HG03565 (cell line): ENCODE measurements at regions not wholly inside any gene's neighbourhood (a gene's known extent, or its start where the extent isn't known, plus 50 kb on each side); places are given as distances from the start of the nearest gene placed in this dataset.

ENCODE experiments used
- ATAC-seq: cut with Tn5 transposase; IDR thresholded peaks from one replicate; pipeline ENCODE4 v1.9.1; 2021; ENCODE audit warnings: mild to moderate bottlenecking, moderate library complexity; ENCODE audit not compliant: unreplicated experiment

DNA sequence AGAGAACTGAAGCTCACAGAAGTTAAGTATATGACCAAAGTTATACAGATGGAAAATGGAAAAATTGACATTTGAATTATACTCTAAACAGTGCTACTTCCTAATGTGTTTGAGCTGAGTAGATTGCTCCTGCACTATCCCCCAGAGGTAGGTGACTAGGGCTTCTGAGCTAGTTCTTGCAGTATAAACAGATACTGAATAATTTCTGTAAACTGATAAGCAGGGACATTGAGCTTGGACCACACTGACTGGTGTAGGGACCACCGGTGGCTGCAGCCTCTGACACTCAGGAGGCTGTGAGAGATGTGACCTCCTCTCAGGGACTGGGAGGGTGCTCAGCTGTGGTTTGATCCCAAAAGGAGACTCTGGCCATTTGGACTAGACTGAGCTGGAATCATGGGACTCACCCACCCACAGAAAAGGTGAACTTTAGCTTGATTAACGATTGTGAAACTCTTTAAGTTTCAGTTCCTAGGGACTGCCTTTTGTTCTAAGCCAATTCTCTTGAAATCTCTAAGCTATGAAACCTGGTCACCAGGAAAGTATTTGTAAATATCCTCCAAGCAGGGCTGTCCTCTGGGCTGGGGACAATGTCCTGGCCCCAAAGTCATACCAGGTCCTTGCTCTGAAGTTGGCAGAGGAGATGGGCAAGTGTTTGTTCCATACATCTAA is 291.5 kb downstream of the SEC61B start:
- peak; percentile 45 for ATAC-seq

DNA sequence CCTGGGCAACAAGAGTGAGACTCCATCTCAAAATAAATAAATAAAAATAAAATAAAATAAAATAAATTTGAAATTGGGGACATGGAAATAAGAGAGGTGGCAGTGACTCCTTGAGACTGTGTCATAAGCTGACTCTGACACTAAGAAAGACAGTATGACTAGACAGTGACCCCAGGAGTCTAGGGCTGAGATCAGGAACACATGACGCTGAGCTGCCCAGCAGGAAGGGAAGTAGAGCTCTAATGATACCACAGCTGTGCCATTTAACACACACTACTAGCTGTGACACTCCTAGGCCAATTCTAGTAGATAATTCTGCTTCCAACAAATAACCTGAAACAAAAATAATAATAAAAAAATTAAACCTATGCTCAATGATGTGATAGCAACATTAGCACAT is 293.0 kb downstream of the SEC61B start:
- ATAC-seq, result peak; percentile 46

DNA sequence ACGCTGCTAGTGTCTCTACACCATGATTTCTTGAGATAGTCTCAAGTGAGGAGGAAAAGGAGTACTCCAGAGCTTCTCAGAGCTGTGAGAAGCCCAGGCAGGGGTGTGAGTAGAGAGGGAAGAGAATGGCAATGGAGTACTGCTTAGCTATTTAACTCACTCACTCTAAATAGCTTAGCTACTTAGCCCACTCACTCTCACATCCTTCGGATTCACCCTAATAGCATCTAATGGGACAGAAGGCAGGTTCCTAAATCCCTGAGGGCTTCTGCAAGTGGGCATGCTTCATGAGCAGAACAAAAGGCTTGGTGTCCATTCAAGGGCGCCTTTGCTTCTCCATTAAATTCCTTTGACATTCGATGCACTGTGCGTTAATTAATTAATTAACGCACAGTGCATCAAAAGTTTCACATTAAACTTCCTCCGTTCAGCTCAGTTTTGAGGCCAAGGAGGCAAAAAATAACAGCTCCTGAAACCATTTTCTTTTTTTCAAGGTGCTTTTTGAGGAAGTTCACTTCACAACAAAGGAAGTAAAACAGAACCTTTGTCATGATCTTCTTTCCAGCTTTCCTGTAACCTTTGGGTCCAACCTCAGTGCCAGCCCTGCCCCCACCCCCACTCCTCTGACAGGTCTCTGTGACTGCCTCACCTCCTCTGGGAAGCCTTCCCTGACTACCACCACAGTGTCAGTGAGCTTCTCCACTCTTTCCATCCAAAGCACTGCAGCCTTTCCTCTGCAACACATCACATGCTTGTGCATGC is 294.0 kb downstream of the SEC61B start:
- no peak for ATAC-seq

DNA sequence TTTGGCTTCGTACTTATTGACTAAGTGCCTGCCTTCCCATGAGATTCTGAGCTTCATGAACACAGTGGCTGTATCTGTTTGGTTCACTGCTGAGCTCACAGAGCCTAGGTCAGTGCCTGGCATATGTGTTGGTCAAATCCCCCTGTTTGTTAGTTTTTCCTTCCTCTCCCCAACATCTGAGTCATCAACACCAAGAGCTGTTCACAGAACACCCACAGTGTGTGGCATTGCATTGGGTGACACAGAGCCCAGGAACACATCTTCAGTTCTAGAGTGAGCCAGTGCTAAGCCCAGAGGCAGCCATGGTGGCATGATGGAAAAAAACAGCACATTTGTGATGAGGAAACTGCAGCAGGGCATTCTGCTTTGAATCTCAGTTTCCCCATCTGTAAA is 294.6 kb downstream of the SEC61B start:
- ATAC-seq, result no peak

DNA sequence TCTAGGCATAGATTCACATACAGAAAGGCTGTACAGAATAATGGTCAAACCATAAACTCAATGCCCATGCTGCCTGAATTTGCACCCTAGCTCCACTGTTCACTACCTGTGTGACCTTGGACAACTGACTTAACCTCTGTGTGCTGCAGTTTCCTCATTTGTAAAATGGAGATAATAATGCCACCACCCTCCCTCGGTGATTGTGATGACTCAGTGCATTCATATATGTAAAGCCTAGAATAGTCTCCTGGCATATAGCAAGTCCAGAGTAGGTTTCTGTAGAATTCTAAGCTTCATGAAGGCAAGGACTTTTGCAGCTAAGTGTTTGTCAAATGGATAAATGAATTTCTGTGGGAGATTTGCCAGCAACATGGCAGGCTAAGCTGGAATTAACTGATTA is 297.8 kb upstream of the NR4A3 start:
- no peak for ATAC-seq

DNA sequence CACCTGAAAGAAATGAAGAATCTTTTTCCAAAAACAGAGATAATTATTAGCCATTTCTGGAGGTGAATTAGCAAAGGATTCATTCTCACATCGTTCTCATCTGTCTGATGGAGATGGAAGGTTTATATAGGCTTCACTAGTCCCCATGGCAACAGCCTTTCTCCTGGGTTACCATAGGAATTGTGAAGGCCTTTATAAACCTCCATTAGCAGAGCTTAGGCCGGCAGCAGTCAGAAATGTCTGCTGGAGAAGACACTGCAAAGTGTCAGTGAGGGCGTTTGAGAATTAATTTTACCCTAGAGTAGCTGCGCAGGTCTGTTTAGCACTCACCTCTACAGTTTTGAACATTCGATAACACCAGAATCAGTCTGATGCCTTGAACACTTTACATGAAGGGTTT is 290.4 kb upstream of the NR4A3 start:
- no peak for ATAC-seq

DNA sequence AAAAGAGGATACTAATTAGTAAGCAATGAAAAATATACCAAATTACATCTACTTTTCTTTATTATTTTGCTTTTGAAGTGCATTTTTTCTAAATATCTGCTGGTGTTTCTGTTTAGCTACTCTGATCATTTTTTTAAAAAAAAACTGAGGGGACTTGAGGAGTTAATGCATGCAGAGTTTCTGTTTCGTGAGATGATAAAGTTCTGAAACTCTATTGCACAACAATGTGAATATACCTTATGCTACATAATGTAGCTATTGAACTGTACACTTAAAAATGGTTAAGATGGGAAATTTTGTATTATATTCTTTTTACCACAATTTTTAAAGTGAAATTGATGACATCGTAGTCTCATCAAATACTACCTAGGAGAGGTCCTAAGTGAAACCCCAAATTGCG is 288.3 kb upstream of the NR4A3 start:
- ATAC-seq, result no peak

DNA sequence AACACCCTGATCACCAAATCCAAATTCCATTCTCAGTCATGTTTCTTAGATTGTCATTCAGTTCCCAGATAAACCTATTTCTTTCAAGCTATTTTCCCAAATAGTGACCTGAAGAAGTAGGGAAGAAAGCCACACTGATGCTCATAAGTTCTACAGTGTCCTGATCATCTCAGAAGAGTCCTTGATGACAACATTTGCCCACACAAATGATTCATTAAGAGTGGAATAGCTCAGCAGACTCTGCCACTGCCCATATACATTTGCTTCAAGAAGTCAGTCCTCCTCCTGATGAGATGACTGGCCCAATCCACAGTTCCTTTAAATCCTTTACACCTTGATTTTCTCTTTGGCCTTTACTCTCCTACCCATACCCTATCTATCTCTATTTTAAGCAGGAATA is 283.7 kb upstream of the NR4A3 start:
- ATAC-seq, result no peak

DNA sequence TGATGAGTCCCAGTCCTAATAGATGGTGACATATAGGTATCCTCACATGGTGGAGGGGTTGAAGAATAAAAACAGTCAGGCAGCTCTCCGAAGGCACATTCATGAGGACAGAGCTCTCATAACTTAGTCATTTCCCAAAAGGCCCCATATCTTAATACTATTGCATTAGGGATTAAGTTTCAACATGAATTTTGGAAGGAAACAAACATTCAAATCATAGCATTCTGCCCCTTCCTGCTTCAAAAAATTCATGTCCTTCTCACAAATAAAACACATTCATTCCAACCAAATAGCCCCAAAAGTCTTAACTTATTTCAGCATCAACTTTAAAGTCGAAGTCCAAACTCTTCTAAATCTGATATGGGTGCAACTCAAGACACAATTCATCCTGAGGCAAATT is 277.2 kb upstream of the NR4A3 start:
- ATAC-seq, result no peak

DNA sequence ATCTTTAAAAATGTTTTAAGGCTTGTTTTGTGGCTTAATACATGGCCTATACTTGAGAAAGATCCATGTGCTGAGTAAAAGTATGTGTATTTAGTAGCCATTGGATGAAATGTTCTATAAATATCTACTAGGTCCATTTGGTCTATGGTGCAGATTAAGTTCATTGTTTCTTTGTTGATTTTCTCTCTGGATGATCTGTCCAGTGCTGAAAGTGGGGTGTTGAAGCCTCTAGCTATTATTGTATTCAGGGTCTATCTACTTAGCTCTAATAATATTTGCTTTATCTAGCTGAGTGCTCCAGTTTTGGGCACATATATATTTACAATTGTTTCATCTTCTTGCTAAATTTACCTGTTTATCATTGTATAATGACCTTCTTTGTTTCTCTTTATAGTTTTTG is 272.2 kb upstream of the NR4A3 start:
- ATAC-seq, result no peak

DNA sequence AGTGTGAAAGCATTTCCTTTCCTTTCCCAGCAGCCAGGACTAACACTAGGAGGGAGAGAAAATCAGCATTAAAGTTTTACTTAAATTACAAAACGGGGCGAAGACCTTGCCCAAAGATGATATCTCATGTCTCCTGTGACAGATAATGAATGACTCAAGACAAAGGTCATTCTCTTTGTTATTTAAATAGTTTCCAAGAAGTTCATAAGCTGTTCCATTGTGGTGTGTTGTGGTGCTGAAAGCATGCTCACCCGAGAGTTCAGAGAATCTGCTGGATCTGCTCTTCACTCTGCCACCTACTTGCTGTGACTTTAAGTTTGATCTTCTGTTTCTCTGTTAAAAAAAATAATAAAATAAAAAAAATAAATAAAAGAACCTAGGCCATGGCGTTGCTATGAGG is 265.9 kb upstream of the NR4A3 start:
- ATAC-seq, result no peak

DNA sequence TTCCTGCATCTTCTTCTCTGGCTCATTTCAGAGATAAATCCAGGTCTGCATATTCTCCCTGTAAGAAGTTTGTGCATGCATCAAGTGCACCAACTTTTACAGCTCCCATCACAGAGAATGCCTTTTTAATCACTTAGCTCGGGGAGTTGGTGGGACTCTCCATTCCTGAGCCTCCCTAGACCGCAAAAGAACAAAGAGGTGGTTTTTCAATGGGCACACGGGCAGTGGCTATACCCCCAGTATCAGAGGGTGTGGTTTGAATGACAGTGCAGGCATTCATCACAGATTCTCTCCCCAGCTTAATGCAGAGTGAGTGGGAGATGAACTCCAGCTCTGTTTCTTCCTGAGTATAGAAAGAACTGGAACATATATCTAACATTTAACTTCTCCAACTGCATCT is 264.7 kb upstream of the NR4A3 start:
- no peak for ATAC-seq

DNA sequence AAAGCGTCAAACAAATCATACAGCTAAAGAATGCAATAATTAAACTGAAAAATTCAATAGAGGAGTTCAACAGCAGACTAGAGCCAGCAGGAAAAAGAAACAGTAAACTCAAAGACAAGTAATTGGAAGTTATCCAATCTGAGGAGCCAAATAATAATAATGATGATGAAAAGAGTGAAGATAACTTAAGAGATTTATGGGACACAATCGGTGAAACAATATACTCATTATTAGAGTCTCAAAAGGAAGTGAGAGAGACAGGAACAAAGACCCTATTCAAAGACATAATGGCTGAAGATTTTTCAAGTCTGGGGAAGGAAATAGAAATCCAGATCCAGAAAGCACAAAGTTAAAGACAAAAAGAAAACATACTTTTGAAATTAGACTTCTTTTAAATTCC is 263.9 kb upstream of the NR4A3 start:
- ATAC-seq, result no peak

DNA sequence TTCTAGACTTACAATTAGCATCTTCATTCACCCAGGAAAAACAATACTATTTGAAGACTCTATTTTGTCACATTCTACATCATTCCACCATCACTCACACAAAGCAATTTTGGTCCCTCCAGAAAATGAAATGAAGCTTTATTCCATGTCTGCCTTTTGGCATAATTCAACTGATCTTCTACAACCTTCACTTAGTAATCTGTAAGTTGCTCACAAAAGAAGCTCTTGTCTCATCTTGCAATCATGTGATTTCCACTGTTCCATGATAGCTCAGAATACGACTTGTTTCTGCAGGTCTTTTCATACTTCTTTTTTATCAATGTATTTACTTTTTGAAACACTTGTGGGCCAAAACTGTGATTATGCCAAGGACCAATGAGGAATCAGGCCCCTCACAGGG is 261.9 kb upstream of the NR4A3 start:
- no peak for ATAC-seq

DNA sequence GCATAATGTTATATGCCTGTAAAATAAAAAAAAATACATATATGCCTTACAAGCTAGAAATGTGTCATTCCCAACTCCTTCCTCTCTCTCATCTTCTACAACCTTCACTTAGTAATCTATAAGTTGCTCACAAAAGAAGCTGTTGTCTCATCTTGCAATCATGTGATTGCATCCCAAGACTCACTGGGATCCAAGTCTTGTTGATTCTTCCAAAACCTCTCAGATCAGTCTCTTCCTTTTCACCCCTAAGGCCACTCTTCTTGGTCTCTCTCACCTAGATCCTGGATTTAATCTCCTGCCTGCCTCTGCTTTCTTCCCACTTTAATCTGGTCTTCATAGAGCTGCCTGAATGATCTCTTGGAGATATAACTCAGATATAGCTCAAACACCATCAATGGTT is 261.1 kb upstream of the NR4A3 start:
- ATAC-seq, result no peak

DNA sequence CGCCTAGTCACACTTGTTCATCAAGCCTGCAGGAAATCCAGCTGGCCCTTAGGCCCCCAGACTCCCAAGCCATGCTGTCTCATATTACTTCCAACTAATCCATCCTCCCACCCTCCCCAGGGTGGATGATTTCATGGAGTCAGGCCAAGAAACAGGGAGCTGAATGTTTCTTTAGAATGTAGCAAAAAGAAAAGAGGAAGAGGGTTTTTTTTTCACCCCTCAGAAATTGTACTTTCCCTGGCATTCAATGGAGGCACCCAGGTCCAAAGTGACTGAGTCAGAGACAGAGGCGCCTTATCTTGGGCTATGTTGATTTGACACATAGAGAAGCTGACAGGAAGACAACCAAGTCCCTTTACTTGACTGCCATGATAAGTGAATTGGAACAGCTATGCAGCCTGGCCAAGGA is 260.2 kb upstream of the NR4A3 start:
- no peak for ATAC-seq

DNA sequence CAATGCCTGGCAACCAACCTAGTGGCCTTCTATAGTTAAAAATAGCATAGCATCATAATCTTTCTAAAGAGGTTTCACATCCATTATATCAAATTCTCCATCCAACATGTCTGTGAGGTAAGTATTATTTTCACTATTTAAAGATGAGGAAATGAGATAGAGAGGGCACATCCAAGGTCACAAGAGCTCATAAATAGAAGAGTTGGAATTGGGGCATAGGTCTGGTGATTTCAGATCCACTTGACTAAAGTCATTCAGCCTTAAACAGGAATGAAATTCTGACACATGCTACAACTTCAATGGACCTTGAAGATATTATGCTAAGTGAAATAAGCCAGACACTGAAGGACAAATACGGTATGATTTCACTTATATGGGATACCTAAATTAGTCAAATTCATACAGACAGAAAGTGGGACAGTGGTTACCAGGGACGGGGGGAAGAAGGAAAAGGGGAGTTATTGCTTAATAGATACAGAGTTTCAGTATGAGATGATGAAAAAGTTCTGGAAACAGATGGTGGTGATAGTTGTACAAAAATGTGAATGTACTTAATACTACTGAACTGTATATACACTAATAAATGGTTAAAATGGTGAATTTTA is 259.6 kb upstream of the NR4A3 start:
- ATAC-seq, result no peak

DNA sequence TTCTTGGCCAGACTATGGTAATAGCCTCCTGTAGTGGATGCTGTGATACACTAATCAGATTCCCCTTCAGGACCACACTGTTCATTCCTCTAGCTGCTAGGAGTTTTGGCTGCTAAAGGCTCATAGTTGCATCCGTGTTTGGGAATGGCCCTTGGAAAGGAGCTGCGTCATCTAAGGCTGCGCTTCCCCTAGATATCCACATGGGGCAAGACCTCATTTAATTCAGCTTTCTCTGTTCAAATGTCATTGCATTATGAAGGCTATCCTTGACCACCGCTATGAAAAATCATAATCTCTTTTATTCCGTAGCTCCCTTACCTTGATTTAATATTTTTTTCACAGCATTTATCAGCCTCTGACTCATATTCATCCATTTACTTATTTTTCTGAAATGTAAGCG is 258.3 kb upstream of the NR4A3 start:
- no peak for ATAC-seq

DNA sequence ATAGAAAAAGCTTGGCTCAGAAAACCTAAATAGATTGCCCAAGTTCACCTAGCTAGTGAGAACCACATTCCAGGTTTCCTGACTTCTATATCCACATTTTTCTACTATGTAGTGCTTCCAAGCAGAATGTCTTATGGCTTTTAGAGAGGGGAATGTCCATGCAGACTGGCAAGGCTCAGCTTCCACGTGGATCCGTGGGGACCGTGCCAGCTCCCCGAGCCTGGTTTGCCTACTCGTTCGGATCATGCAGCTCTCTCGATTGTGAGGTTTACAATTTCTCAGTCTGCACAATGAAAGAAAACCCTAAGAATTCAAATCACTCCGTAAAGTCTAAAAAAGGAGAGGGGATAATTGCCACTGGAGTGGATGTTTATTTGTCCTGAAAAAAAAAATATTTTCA is 256.5 kb upstream of the NR4A3 start:
- no peak for ATAC-seq

DNA sequence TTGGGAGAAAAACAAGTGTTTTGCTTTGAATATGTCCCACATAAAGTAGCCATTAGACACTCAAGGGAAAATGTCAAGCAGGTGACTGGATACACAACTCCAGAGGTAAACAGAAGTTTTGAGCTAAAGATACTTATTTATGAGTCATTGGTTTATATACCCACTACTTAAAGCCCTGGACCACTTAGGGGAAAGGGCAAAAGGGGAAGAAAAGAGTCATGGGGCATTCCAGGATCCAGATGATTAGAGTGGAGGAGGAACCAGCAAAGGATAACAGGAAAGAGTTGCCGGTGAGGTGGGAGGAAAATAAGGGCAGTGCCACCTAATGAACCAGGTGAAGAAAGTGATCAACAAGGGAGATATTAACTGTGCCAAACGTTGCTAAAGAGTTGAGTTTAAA is 254.2 kb upstream of the NR4A3 start:
- ATAC-seq, result no peak

DNA sequence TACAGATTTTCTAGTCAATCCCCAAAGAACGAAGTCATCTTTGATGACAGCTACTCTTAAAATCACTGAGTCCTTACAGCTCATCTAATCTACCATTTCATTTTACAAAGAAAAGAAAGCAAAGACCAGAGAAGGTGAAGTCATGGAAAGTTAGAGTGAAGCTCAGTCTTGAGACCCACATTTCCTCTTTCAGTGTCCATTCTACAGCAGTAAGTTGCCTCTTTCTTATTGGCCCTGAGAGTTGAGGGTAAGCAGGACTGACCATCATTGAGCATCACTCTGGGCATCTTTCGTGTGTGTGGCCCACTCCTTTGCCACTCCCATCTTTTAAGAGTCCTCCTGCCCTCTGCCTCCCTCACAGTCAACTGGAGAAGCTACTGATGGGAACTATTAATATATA is 251.8 kb upstream of the NR4A3 start:
- ATAC-seq, result no peak

DNA sequence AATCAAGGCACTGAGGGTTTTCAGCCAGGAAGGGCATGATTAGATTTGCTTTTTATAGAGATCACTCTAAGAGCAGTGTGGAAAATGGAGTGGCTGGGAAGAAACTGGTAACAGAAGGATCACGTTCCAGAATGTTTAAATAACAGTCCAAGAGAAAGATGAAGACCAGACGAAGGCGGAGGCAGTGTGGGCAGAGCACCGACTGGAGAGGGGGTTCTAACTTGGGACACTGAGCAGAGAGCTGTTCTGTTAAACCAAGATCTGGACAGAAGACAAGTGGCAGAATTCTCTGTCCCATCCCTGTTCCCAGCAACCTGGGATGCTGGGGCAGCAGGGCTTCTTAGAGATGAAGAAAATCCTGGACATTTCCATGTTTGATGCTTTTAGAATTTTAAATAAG is 249.1 kb upstream of the NR4A3 start:
- no peak for ATAC-seq
